Activated T-helper 1 cell treated with Interleukin-2 at 50 U/mL for 16 hours (primary cell): ENCODE measurements at regions not wholly inside any gene's neighbourhood (a gene's known extent, or its start where the extent isn't known, plus 50 kb on each side); places are given as distances from the start of the nearest gene placed in this dataset.
"Not testable (repeated sequence)": the region's sequence is repeated elsewhere in the genome, so short reads cannot be mapped to it uniquely, and the experiment has no call there.

ENCODE experiments used
- DNase-seq: peaks from one replicate; pipeline ENCODE4 v3.0.0-alpha.2; 2020; ENCODE audit warnings: low read depth

- not testable (repeated sequence) for DNase-seq
Measured at GRCh38 chr20:5386846-5387245, 70.1 kb upstream of the PROKR2 start.

- not testable (repeated sequence) for DNase-seq
Measured at GRCh38 chr20:5381527-5381926, 64.8 kb upstream of the PROKR2 start.

- no peak for DNase-seq
Measured at GRCh38 chr20:5377484-5377883, 60.7 kb upstream of the PROKR2 start.

- no peak for DNase-seq
Measured at GRCh38 chr20:5376228-5376627, 59.5 kb upstream of the PROKR2 start.

- no peak for DNase-seq
Measured at GRCh38 chr20:5374171-5374570, 57.4 kb upstream of the PROKR2 start.

- DNase-seq, result no peak
Measured at GRCh38 chr20:5372371-5372770, 55.6 kb upstream of the PROKR2 start.

- DNase-seq, result no peak
Measured at GRCh38 chr20:5369629-5370028, 52.9 kb upstream of the PROKR2 start.
